ENCODE measurements at regions not wholly inside any gene's neighbourhood (a gene's known extent, or its start where the extent isn't known, plus 50 kb on each side); places are given as distances from the start of the nearest gene placed in this dataset.

- Histone ChIP-seq H3K4me1 (ENCODE audit: control insufficient read depth, insufficient read depth, low read length) (no peaks in the 10 kb centered on the region), H3K4me3 (ENCODE audit: low read depth in 2 of 2, low read length in 2 of 2) (no peak overlapping the region), H3K36me3 (ENCODE audit: control insufficient read depth, insufficient read depth, low read length) (no peaks in the 10 kb centered on the region), H3K27ac (ENCODE audit: low read length) (no peak overlapping the region), H3K27me3 (ENCODE audit: control insufficient read depth, insufficient read depth, low read length) (no peaks in the 10 kb centered on the region), H3K9me3 (ENCODE audit: control insufficient read depth, insufficient read depth, low read depth, low read length) (no peaks in the 10 kb centered on the region)
- DNase-seq (ENCODE audit: low read depth, low spot score), result no peak
- no peak for TF ChIP-seq TCF7L2 (IDR thresholded peaks at IDR 0.05; ENCODE audit: low read depth, low read length)
- no peak for TF ChIP-seq REST (IDR thresholded peaks at IDR 0.05; ENCODE audit: insufficient read depth in 1 of 2, low read depth in 2 of 2, low read length in 1 of 2)
- TF ChIP-seq SIN3A (IDR thresholded peaks at IDR 0.05; ENCODE audit: borderline replicate concordance, insufficient read depth, low read depth, low read length), result no peak
- TF ChIP-seq POLR2AphosphoS5 (IDR thresholded peaks at IDR 0.05; ENCODE audit: low read depth, low read length), result no peak
- TF ChIP-seq CTCF (IDR thresholded peaks at IDR 0.05), result no peak
- intact Hi-C loops (cut with micrococcal nuclease; ENCODE audit: unreplicated experiment) (no loop called here), in situ Hi-C loops (cut with HindIII; ENCODE audit: low pct_unique_long_range_greater_than_20kb, low sequenced_read_pairs) (no loop called here)
- CTCF ChIA-PET, result no interaction called here
- POLR2A ChIA-PET, result no interaction called here
- ATAC-seq, result no peak
- BruUV-seq (replicated peaks), result no TSS peak
Measured at GRCh38 chr6:15157479-15157878, 88.4 kb upstream of the JARID2 start.

- TF ChIP-seq CTCF (IDR thresholded peaks at IDR 0.05) (no peak), TCF7L2 (IDR thresholded peaks at IDR 0.05; ENCODE audit: low read depth, low read length) (no peak), SIN3A (IDR thresholded peaks at IDR 0.05; ENCODE audit: borderline replicate concordance, insufficient read depth, low read depth, low read length) (no peak), REST (IDR thresholded peaks at IDR 0.05; ENCODE audit: insufficient read depth in 1 of 2, low read depth in 2 of 2, low read length in 1 of 2) (no peak), POLR2AphosphoS5 (IDR thresholded peaks at IDR 0.05; ENCODE audit: low read depth, low read length) (no peak)
- intact Hi-C loops (cut with micrococcal nuclease; ENCODE audit: unreplicated experiment) (no loop called here), in situ Hi-C loops (cut with HindIII; ENCODE audit: low pct_unique_long_range_greater_than_20kb, low sequenced_read_pairs) (no loop called here)
- no peak overlapping the region for H3K4me3 ChIP-seq (ENCODE audit: low read depth in 2 of 2, low read length in 2 of 2)
- BruUV-seq (replicated peaks), result no TSS peak
- no peaks in the 10 kb centered on the region for H3K4me1 ChIP-seq (ENCODE audit: control insufficient read depth, insufficient read depth, low read length)
- ChIA-PET CTCF (no interaction called here), POLR2A (no interaction called here)
- H3K36me3 ChIP-seq (ENCODE audit: control insufficient read depth, insufficient read depth, low read length), result no peaks in the 10 kb centered on the region
- H3K27ac ChIP-seq (ENCODE audit: low read length), result no peak overlapping the region
- no peak for DNase-seq (ENCODE audit: low read depth, low spot score)
- H3K9me3 ChIP-seq (ENCODE audit: control insufficient read depth, insufficient read depth, low read depth, low read length), result no peaks in the 10 kb centered on the region
- H3K27me3 ChIP-seq (ENCODE audit: control insufficient read depth, insufficient read depth, low read length), result no peaks in the 10 kb centered on the region
- no peak for ATAC-seq
Measured at GRCh38 chr6:15158821-15159619, 86.8 kb upstream of the JARID2 start.
